GM12873 (cell line): ENCODE measurements at regions not wholly inside any gene's neighbourhood (a gene's known extent, or its start where the extent isn't known, plus 50 kb on each side); places are given as distances from the start of the nearest gene placed in this dataset.

Experiments used
- TF ChIP-seq, protein P1 (sequence below): IDR thresholded peaks from 2 replicates; pipeline ENCODE4 v1.5.1; 2012; ENCODE audit warnings: low read depth, mild to moderate bottlenecking, moderate library complexity, low read length, control low read depth; ENCODE audit not compliant: insufficient read depth; ENCODE audit errors: missing control alignments

- TF ChIP-seq, protein P1, sequence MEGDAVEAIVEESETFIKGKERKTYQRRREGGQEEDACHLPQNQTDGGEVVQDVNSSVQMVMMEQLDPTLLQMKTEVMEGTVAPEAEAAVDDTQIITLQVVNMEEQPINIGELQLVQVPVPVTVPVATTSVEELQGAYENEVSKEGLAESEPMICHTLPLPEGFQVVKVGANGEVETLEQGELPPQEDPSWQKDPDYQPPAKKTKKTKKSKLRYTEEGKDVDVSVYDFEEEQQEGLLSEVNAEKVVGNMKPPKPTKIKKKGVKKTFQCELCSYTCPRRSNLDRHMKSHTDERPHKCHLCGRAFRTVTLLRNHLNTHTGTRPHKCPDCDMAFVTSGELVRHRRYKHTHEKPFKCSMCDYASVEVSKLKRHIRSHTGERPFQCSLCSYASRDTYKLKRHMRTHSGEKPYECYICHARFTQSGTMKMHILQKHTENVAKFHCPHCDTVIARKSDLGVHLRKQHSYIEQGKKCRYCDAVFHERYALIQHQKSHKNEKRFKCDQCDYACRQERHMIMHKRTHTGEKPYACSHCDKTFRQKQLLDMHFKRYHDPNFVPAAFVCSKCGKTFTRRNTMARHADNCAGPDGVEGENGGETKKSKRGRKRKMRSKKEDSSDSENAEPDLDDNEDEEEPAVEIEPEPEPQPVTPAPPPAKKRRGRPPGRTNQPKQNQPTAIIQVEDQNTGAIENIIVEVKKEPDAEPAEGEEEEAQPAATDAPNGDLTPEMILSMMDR: no peak
Measured at GRCh38 chr7:41404375-41405074, 298.4 kb downstream of the INHBA start.

- TF ChIP-seq, protein P1: no peak
Measured at GRCh38 chr7:41403291-41403690, 299.6 kb downstream of the INHBA start.

DNA sequence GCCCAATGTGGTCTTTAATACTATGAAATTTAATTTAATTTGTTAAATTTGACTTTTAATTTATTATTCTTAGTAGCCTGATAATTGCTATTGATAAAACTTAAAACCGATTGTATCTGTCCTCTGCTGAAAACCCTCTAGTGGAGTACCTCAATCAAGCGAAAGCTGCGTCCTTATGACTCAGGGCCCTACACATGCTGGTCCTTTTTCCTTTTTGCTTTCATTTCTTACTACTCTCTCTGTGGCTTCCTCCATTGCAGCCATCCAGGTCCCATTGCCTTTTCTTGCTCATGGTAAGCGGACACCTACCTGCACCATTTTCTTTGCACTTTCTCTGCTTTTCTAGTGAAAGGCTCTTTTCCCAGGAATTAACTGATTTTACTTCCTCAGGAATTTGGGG lies 301.1 kb downstream of the INHBA start:
- TF ChIP-seq, protein P1: no peak

DNA sequence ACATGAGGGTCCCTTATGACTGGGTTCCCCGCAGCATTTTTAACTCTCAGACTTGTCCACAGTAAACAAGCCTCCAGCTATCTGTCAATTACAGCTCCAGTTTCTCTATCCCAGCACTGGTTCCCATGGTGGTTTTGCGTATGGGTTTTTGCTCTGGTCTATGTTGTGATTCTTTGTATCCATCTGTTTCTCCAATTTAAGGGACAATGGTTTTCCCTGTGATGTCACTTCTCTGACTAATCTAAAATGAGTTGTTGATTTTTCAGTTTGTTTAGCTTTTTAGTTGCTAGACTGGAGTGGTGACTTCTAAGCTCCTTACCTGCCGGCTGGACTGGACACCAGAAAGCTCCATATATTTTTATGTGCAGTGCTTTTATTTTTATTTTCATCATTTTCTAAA lies 303.7 kb downstream of the INHBA start:
- TF ChIP-seq, protein P1: no peak

DNA sequence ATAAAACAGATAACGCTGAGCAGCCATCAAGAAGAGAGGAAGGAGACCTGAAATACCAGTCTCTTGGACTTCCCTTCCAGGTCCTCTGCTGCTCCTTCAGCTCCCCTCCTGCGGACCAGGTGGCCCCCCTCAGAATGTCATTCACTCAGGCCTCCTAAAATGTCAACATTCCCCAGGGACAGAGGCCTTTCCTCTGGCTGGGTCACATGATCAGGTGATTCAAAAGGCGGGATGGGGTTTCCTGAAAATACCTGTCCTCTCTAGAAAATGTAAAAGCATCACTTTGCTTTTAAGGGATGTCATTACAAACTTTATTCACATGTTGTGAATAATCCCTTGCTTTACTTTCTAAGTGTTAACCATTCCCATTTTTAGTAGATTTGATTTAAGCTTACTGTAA lies 311.1 kb downstream of the INHBA start:
- TF ChIP-seq, protein P1: no peak

DNA sequence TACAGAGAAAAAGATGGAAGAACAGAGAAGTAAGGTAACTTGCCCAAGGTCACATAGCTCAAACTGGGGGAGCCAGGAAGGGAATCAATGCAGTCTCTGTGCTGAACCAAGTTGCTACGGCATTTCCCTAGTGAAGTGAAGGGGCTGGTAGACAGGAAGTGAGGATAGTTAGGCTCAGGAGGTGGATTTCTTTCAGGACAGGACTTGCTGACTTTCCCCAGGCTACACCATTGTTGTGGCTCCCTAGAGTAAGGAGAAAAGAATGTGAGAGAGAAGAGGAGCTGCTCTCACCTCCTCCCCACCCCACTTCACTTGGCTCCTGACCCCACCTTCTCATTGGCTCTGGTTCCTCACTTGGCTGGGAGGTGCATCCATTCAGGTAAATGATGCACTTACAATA lies 316.9 kb downstream of the INHBA start:
- TF ChIP-seq, protein P1: no peak

DNA sequence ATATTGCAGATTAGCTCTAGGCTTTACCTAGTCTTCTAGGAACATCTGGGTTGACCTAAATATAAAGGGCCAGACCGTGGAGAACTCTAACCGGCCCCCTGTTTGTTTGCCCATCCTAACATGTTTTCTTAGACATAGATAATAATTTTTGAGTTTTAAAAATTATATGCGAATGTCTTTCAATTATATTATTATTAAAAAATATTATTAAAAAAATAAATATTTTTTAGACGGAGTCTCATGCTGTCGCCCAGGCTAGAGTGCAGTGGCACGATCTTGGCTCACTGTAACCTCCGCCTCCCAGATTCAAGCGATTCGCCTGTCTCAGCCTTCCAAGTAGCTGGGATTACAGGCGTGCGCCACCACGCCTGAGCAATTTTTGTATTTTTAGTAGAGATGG lies 318.5 kb downstream of the INHBA start:
- TF ChIP-seq, protein P1: no peak
